ENCODE measurements at regions not wholly inside any gene's neighbourhood (a gene's known extent, or its start where the extent isn't known, plus 50 kb on each side); places are given as distances from the start of the nearest gene placed in this dataset.

- DNase-seq = no peak
Measured at GRCh38 chr16:80299416-80299815, 241.4 kb upstream of the DYNLRB2 start.

- DNase-seq = no peak
Measured at GRCh38 chr16:80298676-80299075, 242.1 kb upstream of the DYNLRB2 start.

- no peak for DNase-seq
Measured at GRCh38 chr16:80296034-80296433, 244.8 kb upstream of the DYNLRB2 start.

- DNase-seq = no peak
Measured at GRCh38 chr16:80294172-80294571, 246.6 kb upstream of the DYNLRB2 start.

- DNase-seq = no peak
Measured at GRCh38 chr16:80288616-80289015, 252.2 kb upstream of the DYNLRB2 start.

GRCh38 chr16:80287674-80288073, 253.1 kb upstream of the DYNLRB2 start:
- DNase-seq = no peak

- no peak for DNase-seq
Measured at GRCh38 chr16:80285104-80285503, 255.7 kb upstream of the DYNLRB2 start.

- no peak for DNase-seq
Measured at GRCh38 chr16:80283466-80284392, 257.1 kb upstream of the DYNLRB2 start.

GRCh38 chr16:80280557-80280956, 260.2 kb upstream of the DYNLRB2 start:
- DNase-seq = no peak

GRCh38 chr16:80279656-80280055, 261.1 kb upstream of the DYNLRB2 start:
- DNase-seq = no peak

GRCh38 chr16:80277182-80277581, 263.6 kb upstream of the DYNLRB2 start:
- no peak for DNase-seq

GRCh38 chr16:80274576-80275191, 266.1 kb upstream of the DYNLRB2 start:
- no peak for DNase-seq

GRCh38 chr16:80273635-80274538, 266.9 kb upstream of the DYNLRB2 start:
- no peak for DNase-seq

GRCh38 chr16:80265624-80266306, 275.0 kb upstream of the DYNLRB2 start:
- no peak for DNase-seq

GRCh38 chr16:80263848-80264694, 276.7 kb upstream of the DYNLRB2 start:
- no peak for DNase-seq

GRCh38 chr16:80263181-80263823, 277.5 kb upstream of the DYNLRB2 start:
- DNase-seq = no peak

GRCh38 chr16:80260906-80261311, 279.9 kb upstream of the DYNLRB2 start:
- no peak for DNase-seq

GRCh38 chr16:80259290-80259805, 281.4 kb upstream of the DYNLRB2 start:
- no peak for DNase-seq

- no peak for DNase-seq
Measured at GRCh38 chr16:80258407-80258806, 282.4 kb upstream of the DYNLRB2 start.

- no peak for DNase-seq
Measured at GRCh38 chr16:80254970-80255369, 285.8 kb upstream of the DYNLRB2 start.

- no peak for DNase-seq
Measured at GRCh38 chr16:80253741-80254140, 287.1 kb upstream of the DYNLRB2 start.

Data from right forelimb (tissue), 1 donor.